ENCODE measurements at regions not wholly inside any gene's neighbourhood (a gene's known extent, or its start where the extent isn't known, plus 50 kb on each side); places are given as distances from the start of the nearest gene placed in this dataset.

GRCh38 chr6:14783594-14783993, 462.3 kb upstream of the JARID2 start:
- no peak for DNase-seq (ENCODE audit: low read depth in 2 of 2)

- DNase-seq (ENCODE audit: low read depth in 2 of 2), result peak in 1 of 2 donors; percentile 4
Observed at GRCh38 chr6:14784596-14785492, 461.0 kb upstream of the JARID2 start.

GRCh38 chr6:14785493-14785790, 460.4 kb upstream of the JARID2 start:
- no peak for DNase-seq (ENCODE audit: low read depth in 2 of 2)

- no peak for DNase-seq (ENCODE audit: low read depth in 2 of 2)
Observed at GRCh38 chr6:14786008-14786407, 459.9 kb upstream of the JARID2 start.

GRCh38 chr6:14786455-14786854, 459.4 kb upstream of the JARID2 start:
- DNase-seq (ENCODE audit: low read depth in 2 of 2), result no peak

GRCh38 chr6:14787250-14787649, 458.6 kb upstream of the JARID2 start:
- no peak for DNase-seq (ENCODE audit: low read depth in 2 of 2)

GRCh38 chr6:14787677-14788076, 458.2 kb upstream of the JARID2 start:
- no peak for DNase-seq (ENCODE audit: low read depth in 2 of 2)

GRCh38 chr6:14789996-14790395, 455.9 kb upstream of the JARID2 start:
- DNase-seq (ENCODE audit: low read depth in 2 of 2), result no peak

- DNase-seq (ENCODE audit: low read depth in 2 of 2), result no peak
Observed at GRCh38 chr6:14790976-14791375, 454.9 kb upstream of the JARID2 start.

- DNase-seq (ENCODE audit: low read depth in 2 of 2), result no peak
Observed at GRCh38 chr6:14791526-14791925, 454.3 kb upstream of the JARID2 start.

- no peak for DNase-seq (ENCODE audit: low read depth in 2 of 2)
Observed at GRCh38 chr6:14792118-14792955, 453.5 kb upstream of the JARID2 start.

- no peak for DNase-seq (ENCODE audit: low read depth in 2 of 2)
Observed at GRCh38 chr6:14795451-14795850, 450.4 kb upstream of the JARID2 start.

GRCh38 chr6:14796974-14797762, 448.7 kb upstream of the JARID2 start:
- DNase-seq (ENCODE audit: low read depth in 2 of 2), result no peak

GRCh38 chr6:14797875-14798593, 447.8 kb upstream of the JARID2 start:
- no peak for DNase-seq (ENCODE audit: low read depth in 2 of 2)

- no peak for DNase-seq (ENCODE audit: low read depth in 2 of 2)
Observed at GRCh38 chr6:14798594-14798982, 447.3 kb upstream of the JARID2 start.

- DNase-seq (ENCODE audit: low read depth in 2 of 2), result no peak
Observed at GRCh38 chr6:14798996-14799588, 446.8 kb upstream of the JARID2 start.

- DNase-seq (ENCODE audit: low read depth in 2 of 2), result peak in 1 of 2 donors; percentile 16
Observed at GRCh38 chr6:14799928-14800327, 445.9 kb upstream of the JARID2 start.

- DNase-seq (ENCODE audit: low read depth in 2 of 2), result no peak
Observed at GRCh38 chr6:14802514-14803160, 443.2 kb upstream of the JARID2 start.

GRCh38 chr6:14804001-14804784, 441.7 kb upstream of the JARID2 start:
- no peak for DNase-seq (ENCODE audit: low read depth in 2 of 2)

GRCh38 chr6:14804785-14805210, 441.1 kb upstream of the JARID2 start:
- DNase-seq (ENCODE audit: low read depth in 2 of 2), result no peak
